DMS114 treated with DMSO at 0.1 percent for 48 hours (cell line): ENCODE measurements at regions not wholly inside any gene's neighbourhood (a gene's known extent, or its start where the extent isn't known, plus 50 kb on each side); places are given as distances from the start of the nearest gene placed in this dataset.

Experiments
- DNase-seq: peaks from one replicate; lab custom pipeline; 2025; ENCODE audit not compliant: unreplicated experiment; lab: John Stamatoyannopoulos, UW

DNA sequence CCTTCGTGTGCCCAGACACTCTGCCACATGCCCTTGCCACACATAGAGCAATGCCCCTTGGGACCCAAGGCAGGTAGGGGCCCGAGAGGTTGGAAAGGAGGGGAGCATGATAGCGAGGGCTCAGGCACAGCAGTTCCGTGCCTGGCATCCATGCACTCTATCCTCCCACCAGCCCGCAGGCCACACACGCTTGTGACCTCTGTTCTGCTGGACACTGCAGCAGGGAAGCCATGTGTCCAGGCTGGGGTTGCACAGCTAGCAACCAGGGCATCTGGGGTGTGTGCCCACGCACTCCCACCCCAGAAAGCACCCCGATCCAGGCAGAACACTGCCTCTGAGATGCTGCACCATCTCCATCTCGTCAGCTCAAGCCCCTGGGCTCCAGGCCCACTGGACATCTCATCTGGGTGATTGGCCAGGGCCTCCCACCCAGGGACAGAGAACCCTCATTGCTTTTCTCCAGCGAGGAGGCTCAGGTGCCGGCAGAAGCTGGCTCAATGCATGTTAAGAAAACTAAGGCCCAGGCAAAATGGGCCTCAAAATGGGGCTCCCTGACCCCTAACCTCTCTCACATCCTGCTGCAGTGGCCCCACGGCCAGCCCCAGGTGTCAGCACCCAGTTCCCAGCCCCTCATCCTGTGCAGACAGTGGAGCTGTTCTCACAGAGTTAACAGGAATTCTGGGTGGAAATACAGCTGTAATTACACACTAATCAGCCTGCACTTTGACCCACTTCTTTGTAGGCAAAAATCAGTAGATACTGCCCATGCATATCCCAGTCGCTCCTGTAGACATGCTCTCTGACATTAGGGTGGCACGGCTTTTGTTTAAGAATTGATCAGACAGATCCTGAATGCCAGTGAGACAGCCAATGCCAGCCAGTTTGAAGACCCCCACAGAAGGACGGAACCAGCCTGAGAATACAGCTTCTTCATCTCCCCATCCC lies 173.9 kb upstream of the B3GAT1 start:
- DNase-seq: no peak

DNA sequence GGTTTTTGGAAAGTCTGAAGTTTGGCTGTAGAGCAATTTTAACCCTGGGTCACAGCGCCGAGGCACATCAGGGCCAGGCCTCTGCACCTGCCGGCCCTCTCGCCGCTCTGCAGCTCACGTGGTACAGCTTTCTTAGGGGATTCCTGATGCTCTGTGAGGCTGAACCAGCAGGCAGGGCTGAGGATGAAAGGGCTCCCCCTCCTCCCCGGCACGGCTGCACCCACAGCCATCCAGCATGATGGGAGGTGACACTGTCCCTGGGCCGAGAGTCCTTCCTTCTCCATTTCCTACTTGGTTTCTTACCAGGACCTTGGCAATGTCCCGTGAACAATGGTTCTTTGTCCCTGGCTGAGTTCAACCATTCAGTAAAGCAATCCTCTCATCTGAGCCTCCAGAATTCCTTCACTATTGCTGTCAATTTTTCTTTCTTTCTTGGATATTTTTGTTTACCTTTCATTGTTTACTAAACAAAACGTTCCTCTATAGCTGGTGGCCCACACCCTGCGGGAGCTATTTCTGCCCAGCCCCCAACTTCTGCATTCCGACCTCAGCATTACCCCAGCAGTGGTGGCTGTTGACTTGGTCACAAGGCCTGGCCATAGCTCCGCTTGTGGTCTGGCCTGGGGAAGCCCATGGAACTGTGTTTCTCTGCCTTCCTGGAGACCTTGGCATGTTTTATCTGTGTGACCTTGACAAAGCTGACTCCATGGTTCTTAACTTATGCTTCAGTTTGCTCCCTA lies 172.8 kb upstream of the B3GAT1 start:
- no peak for DNase-seq

DNA sequence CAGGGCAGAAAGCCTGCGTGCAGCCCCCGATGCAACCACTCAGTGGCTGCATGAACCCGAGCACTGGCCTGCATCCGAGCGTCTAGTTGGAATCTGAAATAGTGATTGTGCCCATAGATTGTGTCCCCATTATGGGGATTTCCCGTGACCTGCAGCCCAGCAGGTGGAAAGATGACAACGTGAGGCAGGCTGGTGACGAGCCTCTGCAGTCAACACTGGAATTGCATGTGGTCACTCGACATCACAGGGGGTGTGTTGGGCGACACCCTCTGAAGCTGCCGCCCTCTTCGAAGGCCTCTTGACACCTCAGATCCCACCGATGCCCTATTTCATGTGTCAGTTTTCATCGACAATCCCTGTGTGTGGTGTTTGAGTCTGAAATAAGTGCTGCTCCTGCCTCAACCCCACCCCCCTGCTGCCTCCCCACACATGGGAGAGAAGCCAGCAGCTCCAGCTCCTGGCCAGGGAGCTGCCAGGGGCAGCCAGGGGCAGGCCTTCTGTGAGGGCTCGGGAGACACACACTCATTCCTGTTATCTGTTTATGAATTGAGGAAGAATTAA lies 172.0 kb upstream of the B3GAT1 start:
- DNase-seq: no peak

DNA sequence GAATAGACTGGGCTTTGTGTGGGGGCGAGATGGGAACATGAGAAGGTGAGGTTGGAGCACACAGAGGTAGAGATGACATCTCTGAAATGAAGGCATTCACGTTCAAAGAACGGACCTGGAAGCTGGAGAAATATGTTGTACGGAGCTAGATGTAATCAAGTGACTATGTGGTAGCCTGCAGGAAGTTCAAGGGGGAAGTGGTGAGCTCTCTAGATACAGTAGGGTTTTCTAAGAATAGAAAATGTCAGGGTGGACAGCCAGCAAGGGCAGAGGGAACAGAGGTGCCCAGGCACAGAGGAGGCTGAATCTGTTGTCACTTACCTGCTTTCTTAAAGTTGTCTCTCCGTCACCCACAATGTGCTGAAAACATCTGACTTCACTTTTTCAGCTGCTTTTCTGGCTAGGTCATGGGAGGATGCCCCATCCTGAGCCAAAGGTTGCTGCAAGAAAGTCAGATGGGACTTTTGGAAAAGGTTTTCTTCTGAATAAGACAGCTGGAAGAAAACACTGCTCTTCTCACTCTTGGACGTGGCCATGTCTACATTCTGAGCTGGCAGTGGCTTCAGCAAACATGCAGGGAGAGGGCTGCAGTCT lies 171.5 kb upstream of the B3GAT1 start:
- DNase-seq: no peak

DNA sequence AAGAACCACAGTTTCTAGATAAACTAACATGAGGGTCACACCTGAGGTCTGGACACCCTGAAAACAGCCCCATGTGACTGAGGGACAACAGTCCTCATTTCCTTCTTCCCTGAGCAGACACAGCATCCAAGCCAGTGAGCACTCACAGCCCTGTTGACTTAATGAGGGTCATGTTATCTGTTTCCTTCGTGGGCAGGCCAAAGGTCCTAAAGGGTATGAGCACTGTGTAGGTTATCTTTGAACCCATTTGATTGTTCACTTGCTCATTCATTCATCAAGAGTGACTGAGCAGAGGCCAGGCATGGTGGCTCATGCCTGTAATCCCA lies 170.7 kb upstream of the B3GAT1 start:
- no peak for DNase-seq

DNA sequence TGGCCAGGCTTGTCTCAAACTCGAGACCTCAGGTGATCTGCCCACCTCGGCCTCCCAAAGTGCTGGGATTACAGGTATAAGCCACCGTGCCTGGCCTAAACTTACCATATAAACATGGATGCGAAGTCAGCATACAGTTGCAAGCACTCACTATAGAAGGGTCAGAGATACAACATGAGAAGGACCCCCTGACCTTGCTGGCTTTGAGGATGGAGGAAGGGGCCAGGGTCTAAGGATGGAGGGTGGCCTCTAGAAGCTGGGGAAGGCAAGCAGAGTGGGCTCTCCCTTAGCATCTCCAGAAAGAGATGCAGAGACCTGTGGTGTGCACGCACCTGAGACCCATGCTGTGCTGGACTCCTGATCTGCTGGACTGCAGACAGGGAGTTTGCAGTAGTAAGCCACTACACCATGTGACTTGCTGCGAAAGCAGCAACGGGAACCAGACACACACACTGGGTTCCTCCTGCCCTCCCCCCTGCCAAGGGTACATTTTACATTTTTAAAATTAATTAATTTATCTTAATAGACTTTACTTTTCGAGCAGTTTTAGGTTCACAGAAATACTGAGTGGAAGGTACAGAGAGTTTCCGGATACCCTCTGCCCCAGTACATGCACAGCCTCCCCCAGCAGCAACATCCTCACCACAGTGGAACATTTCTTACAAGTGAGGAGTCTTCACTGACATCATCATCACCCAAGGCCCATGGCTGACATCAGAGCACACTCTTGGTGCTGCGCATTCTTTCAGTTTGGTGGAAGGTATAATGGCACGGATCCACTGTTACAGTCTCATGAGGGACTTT lies 170.1 kb upstream of the B3GAT1 start:
- DNase-seq: no peak

DNA sequence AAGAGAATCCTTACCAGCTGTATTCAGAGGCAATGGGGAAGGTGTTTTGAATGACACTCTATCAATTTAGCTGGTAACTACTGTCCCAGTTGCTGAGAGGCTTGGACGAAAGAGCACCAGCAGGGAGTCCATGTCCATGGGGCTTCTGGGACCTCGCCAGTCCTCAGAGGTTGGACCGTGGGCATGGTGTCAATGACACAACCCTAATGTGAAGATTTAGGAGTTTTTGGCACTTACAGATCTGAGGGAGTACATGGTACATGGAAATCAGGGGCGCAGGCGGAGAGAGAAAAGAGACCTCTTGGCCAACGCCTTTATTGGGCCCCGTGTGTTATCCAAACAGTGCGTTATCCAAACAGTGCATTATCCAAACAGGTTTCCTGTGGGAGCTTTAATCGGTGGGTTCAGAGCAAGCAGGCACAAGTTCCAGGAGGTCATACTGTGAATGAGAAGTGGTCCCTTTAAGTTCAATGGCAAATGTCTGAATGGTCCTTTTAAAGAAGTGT lies 169.1 kb upstream of the B3GAT1 start:
- no peak for DNase-seq

DNA sequence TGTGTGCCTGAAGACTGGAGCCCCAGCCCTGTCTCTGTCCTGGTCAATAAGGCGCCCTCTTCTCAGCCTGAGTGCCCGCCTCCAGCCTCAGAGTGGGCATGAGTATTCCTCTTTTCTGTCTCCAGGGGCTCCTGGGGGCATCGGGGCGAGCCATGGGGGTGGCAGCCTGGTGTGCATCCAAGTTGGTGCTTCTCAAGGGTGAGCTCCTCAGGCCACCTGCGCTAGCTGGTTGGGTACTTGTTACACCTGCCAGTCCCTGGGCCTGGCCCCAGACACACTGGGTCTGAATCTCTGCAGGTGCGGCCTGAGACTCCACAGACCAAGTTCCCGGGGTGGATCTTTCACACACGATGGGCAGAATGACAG lies 168.6 kb upstream of the B3GAT1 start:
- DNase-seq: no peak

DNA sequence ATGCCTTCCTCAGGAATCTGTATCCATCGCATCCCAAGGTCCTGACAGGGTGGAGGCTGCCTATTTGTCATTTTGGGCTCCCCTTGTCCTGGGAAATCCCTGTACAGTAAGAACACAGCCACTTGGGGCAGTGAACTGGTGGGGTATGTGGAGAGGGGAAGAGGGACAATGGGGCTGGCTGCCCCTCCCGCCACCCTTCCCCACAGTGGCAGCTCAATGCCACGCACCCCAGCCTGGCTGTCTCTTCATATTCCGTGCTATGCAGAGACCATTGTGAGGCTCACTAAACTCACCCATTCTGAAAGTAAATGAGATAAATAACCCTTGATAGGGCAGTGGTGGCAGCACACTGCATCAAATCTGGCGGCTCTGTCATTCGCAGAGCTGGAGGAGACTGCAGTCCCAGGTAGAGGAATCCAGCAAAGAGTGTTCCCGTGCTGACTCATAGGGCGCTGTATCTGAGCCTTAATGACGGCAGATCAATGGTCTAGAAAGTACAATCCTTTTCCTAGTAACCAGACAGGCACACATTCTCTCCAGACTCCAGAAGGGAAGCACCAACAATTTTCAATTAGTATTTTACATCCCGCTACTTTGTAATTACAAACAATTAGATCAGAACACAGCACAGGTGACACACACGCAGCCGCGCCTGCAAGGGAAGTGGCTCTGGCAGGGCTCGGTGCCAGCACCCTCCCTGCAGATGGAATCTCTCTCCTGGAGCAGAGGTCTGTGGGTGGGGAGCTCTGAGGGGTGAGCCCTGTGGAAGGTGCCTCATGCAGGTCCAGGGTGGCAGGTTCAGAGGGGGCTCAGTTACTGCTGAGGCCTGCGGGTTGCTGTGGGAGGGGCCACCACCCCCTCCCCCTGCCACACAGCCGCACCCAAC lies 167.9 kb upstream of the B3GAT1 start:
- DNase-seq: no peak

DNA sequence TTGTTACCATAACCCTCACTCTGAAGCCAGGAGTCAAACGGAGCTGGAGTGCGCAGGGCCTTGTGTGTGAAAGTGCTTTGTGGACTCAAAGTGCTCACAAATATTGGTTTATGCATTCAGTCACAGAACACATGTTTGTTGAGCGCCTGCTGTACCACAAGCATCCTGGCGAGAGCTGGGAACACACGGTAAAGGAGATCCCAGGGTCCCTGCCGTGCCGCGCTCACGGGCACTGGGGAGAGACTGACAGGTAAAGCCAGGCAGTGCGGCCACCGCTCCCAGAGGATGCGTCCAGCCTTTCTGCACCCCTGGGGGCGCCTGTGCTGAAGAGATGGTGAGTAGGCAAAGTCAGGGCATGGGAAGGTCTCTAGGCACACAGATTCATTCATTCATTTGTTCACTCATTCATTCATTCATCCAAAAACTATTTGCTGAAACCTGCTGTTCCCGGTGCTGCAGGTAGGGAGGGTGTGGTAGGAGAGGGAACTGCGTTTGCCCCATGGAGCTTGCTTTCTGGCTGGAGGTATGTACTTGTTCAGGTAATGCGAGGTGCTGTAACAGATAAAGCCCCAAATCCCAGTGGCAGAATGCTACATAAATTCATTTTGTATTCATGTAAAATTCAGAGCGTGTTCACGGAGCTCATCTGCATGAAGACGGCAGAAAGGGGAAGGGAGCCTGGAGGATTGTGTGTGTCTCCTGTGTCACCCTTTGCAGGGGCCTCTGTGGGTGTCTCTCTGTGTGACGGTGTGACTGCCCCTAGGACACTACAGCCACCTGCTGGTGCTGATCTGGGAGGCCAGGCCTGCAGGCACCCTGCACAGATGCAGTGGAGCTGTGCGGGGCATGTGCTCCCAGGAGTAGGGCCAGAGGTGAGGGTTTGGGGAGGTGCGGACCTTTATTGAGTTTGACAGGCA lies 167.0 kb upstream of the B3GAT1 start:
- no peak for DNase-seq

DNA sequence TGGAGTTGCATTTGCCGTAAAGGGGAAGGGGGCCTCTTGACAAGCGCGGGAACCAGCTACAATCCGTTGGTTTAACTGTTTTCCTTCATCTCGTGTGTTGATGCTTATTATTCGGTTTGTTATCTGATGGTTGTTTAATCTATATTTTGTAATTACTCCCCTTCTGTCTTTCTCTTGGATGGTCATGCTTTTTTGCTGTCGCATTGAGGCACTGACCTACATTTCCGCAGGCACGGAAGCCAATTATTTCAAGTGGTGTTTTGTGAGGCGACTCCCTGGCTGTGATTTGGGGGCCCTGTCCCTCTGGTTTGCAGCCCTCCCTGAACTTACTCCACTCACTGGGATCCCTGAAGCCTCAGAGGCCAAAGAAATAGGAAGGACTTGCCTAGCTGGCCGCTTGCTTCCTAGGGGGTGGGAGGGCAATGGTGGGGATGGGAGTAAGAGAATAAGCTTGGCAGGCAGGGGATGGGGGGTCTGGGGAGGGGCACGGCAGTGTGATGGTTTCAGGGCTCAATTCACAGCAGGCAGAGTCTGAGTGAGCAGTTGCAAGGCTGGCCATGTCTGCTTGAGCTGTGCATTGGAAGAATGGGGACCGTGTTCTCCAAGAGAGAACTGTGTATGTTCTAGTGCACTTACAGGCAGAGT lies 165.8 kb upstream of the B3GAT1 start:
- DNase-seq: no peak

DNA sequence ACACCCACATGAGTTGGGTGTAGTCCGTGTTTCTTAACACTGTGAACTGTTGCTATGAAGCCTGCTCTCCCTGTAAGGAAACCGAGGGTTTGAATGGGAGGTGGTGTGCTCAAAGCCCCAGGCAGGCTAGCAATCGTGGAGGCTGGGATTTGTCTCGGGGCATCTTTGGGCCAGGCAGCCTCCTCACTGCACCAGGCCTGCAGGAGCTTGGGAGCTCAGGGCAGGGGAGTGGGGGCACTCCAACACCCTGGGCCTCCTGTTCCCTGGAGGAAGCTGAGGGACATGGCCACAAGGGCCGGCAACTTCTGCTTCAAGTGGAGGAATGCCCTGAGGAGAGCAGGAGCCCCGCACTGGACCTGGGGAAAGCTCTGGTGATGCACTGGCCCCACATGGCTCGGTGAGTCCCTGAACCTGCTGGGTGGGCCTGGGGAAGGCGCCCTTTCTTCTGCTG lies 164.7 kb upstream of the B3GAT1 start:
- no peak for DNase-seq

DNA sequence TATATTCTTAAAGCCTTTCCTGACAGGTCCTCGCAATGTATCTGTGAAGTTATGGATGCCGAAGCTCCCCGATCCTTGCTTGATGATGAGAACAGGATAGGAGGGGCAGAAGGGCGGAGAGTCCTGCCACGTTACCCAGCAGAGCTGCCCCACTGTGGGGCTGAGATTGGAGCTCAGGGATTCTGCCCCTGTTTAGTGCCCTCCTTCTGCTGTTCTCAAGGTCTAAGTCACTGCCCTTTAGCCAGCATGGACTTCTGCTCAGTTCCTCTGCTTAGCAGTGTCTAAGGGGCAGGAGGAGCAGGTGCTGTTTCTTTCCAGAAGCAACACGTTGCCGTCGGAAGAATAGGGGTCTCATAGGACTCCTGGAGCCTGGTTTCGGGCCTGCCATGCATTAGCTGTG lies 164.2 kb upstream of the B3GAT1 start:
- no peak for DNase-seq

DNA sequence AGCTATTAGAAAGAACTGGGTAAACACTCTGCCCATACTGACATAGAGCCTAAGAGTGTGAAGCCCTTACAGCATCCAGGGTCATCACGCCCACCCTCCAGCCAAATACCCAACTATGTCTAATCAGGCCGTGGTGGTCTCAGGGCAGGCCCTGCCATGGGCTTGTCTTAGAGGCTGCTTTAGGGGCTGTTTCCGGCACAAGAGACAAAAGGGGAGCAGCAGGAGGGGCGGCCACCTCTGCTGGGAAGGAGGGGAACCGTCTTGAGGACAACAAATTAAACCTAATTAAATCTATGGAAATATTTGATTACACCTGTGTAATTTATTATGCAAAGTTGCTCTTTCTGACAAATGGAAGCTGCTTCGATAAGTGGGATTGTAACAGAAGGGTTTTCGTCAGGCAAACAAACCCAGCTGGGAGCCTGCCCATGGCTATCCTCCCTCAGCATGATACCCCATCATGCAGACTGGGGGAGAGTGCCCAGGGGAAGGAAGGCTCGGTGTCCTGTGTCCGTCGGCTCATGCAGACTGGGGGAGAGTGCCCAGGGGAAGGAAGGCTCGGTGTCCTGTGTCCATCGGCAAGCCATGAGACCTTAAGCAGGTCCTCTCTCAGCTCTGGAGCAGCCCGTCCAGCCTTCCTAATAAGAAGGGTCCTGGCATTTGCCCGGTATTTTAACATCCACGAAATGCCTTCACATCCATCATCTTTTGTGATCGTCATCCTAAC lies 163.6 kb upstream of the B3GAT1 start:
- no peak for DNase-seq

DNA sequence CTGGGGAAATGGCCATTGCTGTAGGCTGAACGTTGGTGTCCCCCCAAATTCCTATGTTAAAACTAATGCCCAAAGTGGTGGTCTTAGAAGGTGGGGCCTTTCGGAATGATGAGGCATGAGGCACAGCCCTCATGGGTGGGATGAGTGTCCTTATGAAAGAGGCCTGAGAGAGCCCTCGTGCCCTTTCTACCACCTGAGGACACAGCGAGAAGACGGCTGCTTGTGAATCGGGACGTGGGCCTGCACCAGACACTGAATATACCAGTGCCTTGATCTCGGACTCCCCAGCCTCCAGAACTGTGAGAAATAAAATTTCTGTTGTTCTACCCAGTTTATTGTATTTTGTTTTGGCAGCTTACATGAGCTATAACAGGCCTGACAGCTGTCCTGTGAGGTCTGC lies 162.9 kb upstream of the B3GAT1 start:
- no peak for DNase-seq

DNA sequence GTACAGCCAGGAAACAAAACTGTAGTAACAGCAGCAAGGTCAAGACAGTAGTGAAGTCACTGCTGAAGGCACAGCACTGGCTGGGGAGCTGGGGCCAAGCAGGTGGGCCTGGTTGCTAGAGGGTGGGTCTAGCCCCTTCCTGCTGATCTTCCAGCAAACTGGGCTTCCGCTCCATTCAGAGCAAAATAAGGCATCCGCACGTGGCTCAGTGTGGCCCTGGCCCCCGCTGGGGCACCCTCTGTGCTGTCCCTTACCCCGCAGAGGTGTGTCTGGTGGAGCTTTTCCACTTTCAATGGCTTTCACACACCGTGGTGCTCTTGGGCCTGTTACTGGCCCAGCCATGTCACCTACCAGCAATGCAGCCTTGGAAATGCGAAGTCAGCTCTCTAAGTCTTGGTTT lies 162.4 kb upstream of the B3GAT1 start:
- DNase-seq: no peak

DNA sequence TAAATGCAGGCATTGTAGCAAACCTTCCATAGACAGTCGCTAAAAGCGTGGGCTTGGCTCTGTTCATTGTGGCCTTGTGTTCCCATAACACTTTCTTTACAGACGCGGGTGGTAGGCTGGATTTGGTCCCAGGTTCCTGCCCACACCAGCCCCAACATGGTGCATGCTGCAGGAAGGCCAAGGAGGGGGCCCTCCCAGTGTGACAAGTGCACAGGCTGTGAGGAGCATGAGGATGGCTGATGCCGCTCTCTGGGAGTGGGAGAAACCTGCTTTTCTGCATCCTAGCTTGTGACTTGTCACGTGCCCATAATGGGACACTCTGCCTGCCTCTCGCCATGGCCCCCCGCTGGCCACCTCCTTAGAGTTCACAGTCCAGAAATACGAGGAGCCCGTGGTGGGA lies 161.8 kb upstream of the B3GAT1 start:
- DNase-seq: no peak
